Astrocyte (in vitro differentiated cells and primary cell): ENCODE measurements at regions not wholly inside any gene's neighbourhood (a gene's known extent, or its start where the extent isn't known, plus 50 kb on each side); places are given as distances from the start of the nearest gene placed in this dataset.

Experiments
- CTCF ChIP-seq: IDR thresholded peaks from 2 replicates; pipeline ENCODE4 v1.5.1; 2011; ENCODE audit warnings: low read depth, mild to moderate bottlenecking, inconsistent platforms, low read length, moderate library complexity; ENCODE audit not compliant: insufficient read depth
- EZH2 ChIP-seq: IDR thresholded peaks from 2 replicates; pipeline ENCODE4 v1.6.1; 2012; ENCODE audit warnings: mild to moderate bottlenecking, low read length, inconsistent platforms; ENCODE audit not compliant: insufficient read depth

GRCh38 chr22:22035203-22035602 is 52.6 kb upstream of the TOP3B start:
- no peak for TF ChIP-seq CTCF
- no peak for TF ChIP-seq EZH2
